PC-9 (cell line): ENCODE measurements at regions not wholly inside any gene's neighbourhood (a gene's known extent, or its start where the extent isn't known, plus 50 kb on each side); places are given as distances from the start of the nearest gene placed in this dataset.

Source experiments
- BruUV-seq: library from RNA; stranded (reverse); fragments of 400-500 nt; replicated peaks from 2 replicates; lab custom pipeline; 2021; lab: Mats Ljungman, UMichigan
- CTCF ChIA-PET: fragments of 300-600 bp; sonication (Branson Sonifier 250); formaldehyde crosslinking; loops from one replicate; lab custom pipeline; 2022; ENCODE audit warnings: antibody characterized with exemption; lab: Charles Lee
- POLR2A ChIA-PET: fragments of 300-600 bp; sonication (Branson Sonifier 250); formaldehyde crosslinking; loops from one replicate; lab custom pipeline; 2022; ENCODE audit warnings: antibody characterized with exemption; ENCODE audit not compliant: unreplicated experiment; lab: Charles Lee
- DNase-seq, 2 experiments: peaks; one replicate each; pipeline versions ENCODE4 v3.0.0 to v3.0.0-alpha.2; 2015 to 2022; ENCODE audit warnings: mixed read lengths in 1 of 2
- H2AFZ ChIP-seq: fragments of 200-600 bp; sonication (generic); 2 replicates; pipeline ENCODE4 v1.8.1; 2017; ENCODE audit warnings: antibody characterized with exemption
- H3F3A ChIP-seq: fragments of 200-600 bp; sonication (generic); 2 replicates; pipeline ENCODE4 v1.8.1; 2017; ENCODE audit warnings: antibody characterized with exemption, mild to moderate bottlenecking, low read depth; ENCODE audit not compliant: insufficient read depth
- H3K27ac ChIP-seq: fragments of 200-600 bp; sonication (generic); 2 replicates; pipeline ENCODE4 v1.6.1; 2016; ENCODE audit warnings: mixed run types
- H3K27me3 ChIP-seq: fragments of 200-600 bp; sonication (generic); 2 replicates; pipeline ENCODE4 v1.6.1; 2016; ENCODE audit warnings: low read depth, mixed run types; ENCODE audit not compliant: insufficient read depth
- H3K36me3 ChIP-seq: fragments of 200-600 bp; sonication (generic); 2 replicates; pipeline ENCODE4 v1.6.1; 2016; ENCODE audit warnings: low read depth, mixed run types
- H3K4me1 ChIP-seq: fragments of 200-600 bp; sonication (generic); replicated peaks from 2 replicates; pipeline ENCODE4 v1.6.1; 2016; ENCODE audit warnings: mixed run types; ENCODE audit not compliant: insufficient read depth
- H3K4me2 ChIP-seq: fragments of 200-600 bp; sonication (generic); 2 replicates; pipeline ENCODE4 v1.6.1; 2017; ENCODE audit warnings: mixed run types
- H3K4me3 ChIP-seq: fragments of 200-600 bp; sonication (generic); 2 replicates; pipeline ENCODE4 v1.6.1; 2016; ENCODE audit warnings: mixed run types
- H3K79me2 ChIP-seq: fragments of 200-600 bp; sonication (generic); 2 replicates; pipeline ENCODE4 v1.6.1; 2017; ENCODE audit warnings: low read depth, mixed run types
- H3K9me2 ChIP-seq: fragments of 200-600 bp; sonication (generic); 2 replicates; pipeline ENCODE4 v1.8.1; 2017; ENCODE audit warnings: mild to moderate bottlenecking; ENCODE audit not compliant: insufficient read depth
- H3K9me3 ChIP-seq: fragments of 200-600 bp; sonication (generic); 2 replicates; pipeline ENCODE4 v1.8.1; 2016; ENCODE audit warnings: low read depth; ENCODE audit not compliant: insufficient read depth
- H4K20me1 ChIP-seq: fragments of 200-600 bp; sonication (generic); 2 replicates; pipeline ENCODE4 v1.8.1; 2017; ENCODE audit not compliant: insufficient read depth
- EZH2 ChIP-seq: fragments of 200-600 bp; sonication (generic); IDR thresholded peaks from 2 replicates; pipeline ENCODE4 v1.8.0; 2017; ENCODE audit warnings: antibody characterized with exemption, low read depth
- intact Hi-C: fragments of 100-400 bp; cut with micrococcal nuclease; formaldehyde crosslinking; loops from one replicate; pipeline ENCODE4 v1.10.0; 2022; ENCODE audit not compliant: unreplicated experiment
- TF ChIP-seq, protein P1 (sequence below): fragments of 200-600 bp; sonication (generic); conservative IDR thresholded peaks from 2 replicates; pipeline ENCODE4 v1.6.1; 2017; ENCODE audit warnings: mixed run types, antibody characterized with exemption, mild to moderate bottlenecking, moderate library complexity

DNA sequence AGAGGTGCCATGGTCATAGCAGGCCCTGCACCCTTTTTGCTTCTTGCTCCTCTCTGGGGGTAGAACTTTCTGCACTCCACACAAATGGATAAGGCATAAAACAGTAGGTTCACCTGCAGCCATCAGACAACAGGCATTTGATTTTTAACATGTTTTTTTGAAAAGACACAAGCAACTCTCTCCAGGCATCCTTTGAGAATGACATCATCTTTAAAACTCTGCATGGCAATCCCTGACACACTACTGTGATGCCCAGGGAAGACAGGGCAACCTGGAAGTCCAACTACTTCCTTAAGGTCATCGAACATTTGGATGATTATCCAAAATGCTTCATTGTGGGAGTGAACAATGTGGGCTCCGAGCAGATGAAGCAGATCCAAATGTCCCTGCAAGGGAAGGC, 82.8 kb downstream of the SKA1 start:
- POLR2A ChIA-PET, result no interaction called here
- no peaks in the 10 kb centered on the region for H3K27me3 ChIP-seq
- no peaks in the 10 kb centered on the region for H4K20me1 ChIP-seq
- H3F3A ChIP-seq, result no peaks in the 10 kb centered on the region
- no peak overlapping the region for H3K27ac ChIP-seq
- CTCF ChIA-PET, result no interaction called here
- BruUV-seq, result no TSS peak
- H3K4me2 ChIP-seq, result no peak overlapping the region
- no peaks in the 10 kb centered on the region for H3K36me3 ChIP-seq
- no peaks in the 10 kb centered on the region for H3K79me2 ChIP-seq
- no peaks in the 10 kb centered on the region for H3K4me1 ChIP-seq
- TF ChIP-seq, protein P1, sequence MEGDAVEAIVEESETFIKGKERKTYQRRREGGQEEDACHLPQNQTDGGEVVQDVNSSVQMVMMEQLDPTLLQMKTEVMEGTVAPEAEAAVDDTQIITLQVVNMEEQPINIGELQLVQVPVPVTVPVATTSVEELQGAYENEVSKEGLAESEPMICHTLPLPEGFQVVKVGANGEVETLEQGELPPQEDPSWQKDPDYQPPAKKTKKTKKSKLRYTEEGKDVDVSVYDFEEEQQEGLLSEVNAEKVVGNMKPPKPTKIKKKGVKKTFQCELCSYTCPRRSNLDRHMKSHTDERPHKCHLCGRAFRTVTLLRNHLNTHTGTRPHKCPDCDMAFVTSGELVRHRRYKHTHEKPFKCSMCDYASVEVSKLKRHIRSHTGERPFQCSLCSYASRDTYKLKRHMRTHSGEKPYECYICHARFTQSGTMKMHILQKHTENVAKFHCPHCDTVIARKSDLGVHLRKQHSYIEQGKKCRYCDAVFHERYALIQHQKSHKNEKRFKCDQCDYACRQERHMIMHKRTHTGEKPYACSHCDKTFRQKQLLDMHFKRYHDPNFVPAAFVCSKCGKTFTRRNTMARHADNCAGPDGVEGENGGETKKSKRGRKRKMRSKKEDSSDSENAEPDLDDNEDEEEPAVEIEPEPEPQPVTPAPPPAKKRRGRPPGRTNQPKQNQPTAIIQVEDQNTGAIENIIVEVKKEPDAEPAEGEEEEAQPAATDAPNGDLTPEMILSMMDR, result no peak
- TF ChIP-seq EZH2, result no peak
- DNase-seq, result no peak
- no peak overlapping the region for H3K4me3 ChIP-seq
- intact Hi-C loops, result no loop called here
- no peaks in the 10 kb centered on the region for H3K9me2 ChIP-seq
- no peaks in the 10 kb centered on the region for H3K9me3 ChIP-seq
- H2AFZ ChIP-seq, result no peak overlapping the region

DNA sequence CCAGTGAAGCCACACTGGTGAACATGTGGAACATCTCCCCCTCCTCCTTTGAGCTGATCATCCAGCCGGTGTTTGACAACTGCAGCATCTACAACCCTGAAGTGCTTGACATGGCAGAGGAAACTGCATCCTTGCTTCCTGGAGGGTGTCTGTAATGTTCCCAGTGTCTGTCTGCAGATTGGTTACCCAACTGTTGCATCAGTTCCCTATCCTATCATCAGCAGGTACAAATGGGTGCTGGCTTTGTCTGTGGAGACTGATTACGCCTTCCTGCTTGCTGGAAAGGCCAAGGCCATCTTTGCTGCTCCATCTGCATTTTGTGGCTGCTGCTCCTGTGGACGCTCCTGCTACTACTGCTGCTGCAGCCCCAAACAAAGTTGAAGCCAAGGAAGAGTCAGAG, 83.5 kb downstream of the SKA1 start:
- Histone ChIP-seq H2AFZ (no peak overlapping the region), H3K9me2 (no peaks in the 10 kb centered on the region), H3K79me2 (no peaks in the 10 kb centered on the region), H3K27me3 (no peaks in the 10 kb centered on the region), H3K27ac (no peak overlapping the region), H3K4me3 (no peak overlapping the region), H3K36me3 (no peaks in the 10 kb centered on the region), H3K4me1 (no peaks in the 10 kb centered on the region), H3F3A (no peaks in the 10 kb centered on the region), H3K9me3 (no peaks in the 10 kb centered on the region), H4K20me1 (no peaks in the 10 kb centered on the region), H3K4me2 (no peak overlapping the region)
- POLR2A ChIA-PET, result no interaction called here
- TF ChIP-seq, protein P1, result no peak
- no peak for TF ChIP-seq EZH2
- CTCF ChIA-PET, result no interaction called here
- BruUV-seq, result no TSS peak
- no peak for DNase-seq
- intact Hi-C loops, result no loop called here

DNA sequence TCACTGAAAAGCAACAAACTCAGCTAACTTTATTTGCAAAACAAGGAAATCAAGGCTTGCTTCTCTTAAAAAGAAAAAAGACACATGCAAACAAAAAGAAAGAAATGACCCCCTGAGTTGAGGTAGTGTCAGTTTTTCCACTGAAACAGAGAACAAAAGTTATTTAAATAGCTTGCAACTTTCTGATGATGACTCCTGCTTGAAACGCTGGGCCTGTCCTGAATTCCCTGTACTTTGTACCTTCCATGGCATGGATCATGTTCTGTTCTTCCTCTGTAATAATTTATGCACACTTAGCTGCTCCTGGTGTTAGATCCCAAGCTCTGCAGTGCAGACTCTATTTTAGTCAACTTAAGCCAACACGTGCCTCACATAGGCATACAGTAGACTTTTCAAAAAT, 84.0 kb downstream of the SKA1 start:
- Histone ChIP-seq H3K9me2 (no peaks in the 10 kb centered on the region), H2AFZ (no peak overlapping the region), H3K36me3 (no peaks in the 10 kb centered on the region), H3K9me3 (no peaks in the 10 kb centered on the region), H3K4me2 (no peak overlapping the region), H3K4me3 (no peak overlapping the region), H3K27ac (no peak overlapping the region), H3K79me2 (no peaks in the 10 kb centered on the region), H3K4me1 (no peaks in the 10 kb centered on the region), H4K20me1 (no peaks in the 10 kb centered on the region), H3K27me3 (no peaks in the 10 kb centered on the region), H3F3A (no peaks in the 10 kb centered on the region)
- ChIA-PET CTCF (no interaction called here), POLR2A (no interaction called here)
- no TSS peak for BruUV-seq
- intact Hi-C loops, result no loop called here
- no peak for DNase-seq
- TF ChIP-seq EZH2, result no peak
- TF ChIP-seq, protein P1, result no peak
